Panc1 (cell line): ENCODE measurements at regions not wholly inside any gene's neighbourhood (a gene's known extent, or its start where the extent isn't known, plus 50 kb on each side); places are given as distances from the start of the nearest gene placed in this dataset.

Experiments used
- ATAC-seq: fragments of 200-7000 bp; cut with Tn5 transposase; 2 replicates; pipeline ENCODE4 v1.9.1; 2020; ENCODE audit warnings: mild to moderate bottlenecking, moderate library complexity
- BruUV-seq: library from RNA; stranded (reverse); fragments of 400-500 nt; replicated peaks from 2 replicates; lab custom pipeline; 2021; lab: Mats Ljungman, UMichigan
- CTCF ChIA-PET: fragments of 300-600 bp; sonication (Branson Sonifier 250); formaldehyde crosslinking; loops from one replicate; lab custom pipeline; 2022; ENCODE audit warnings: antibody characterized with exemption; lab: Charles Lee
- POLR2A ChIA-PET: fragments of 300-600 bp; sonication (Branson Sonifier 250); formaldehyde crosslinking; loops from one replicate; lab custom pipeline; 2022; ENCODE audit warnings: antibody characterized with exemption; lab: Charles Lee
- DNase-seq: peaks from one replicate; pipeline ENCODE4 v3.0.0-alpha.2; 2010; ENCODE audit warnings: low read depth, low spot score
- H3K27ac ChIP-seq: 2 replicates; pipeline ENCODE4 v1.5.1; 2011; ENCODE audit warnings: mild to moderate bottlenecking, low read length, inconsistent platforms
- H3K27me3 ChIP-seq: fragments of 200-500 bp; sonication (Bioruptor generic); 2 replicates; pipeline ENCODE4 v1.6.0; 2014; ENCODE audit warnings: low read length, inconsistent platforms; ENCODE audit not compliant: control insufficient read depth, insufficient read depth
- H3K36me3 ChIP-seq: fragments of 200-500 bp; sonication (Bioruptor generic); 2 replicates; pipeline ENCODE4 v1.5.1; 2014; ENCODE audit warnings: inconsistent platforms, mild to moderate bottlenecking, low read length, moderate library complexity; ENCODE audit not compliant: control insufficient read depth, insufficient read depth
- H3K4me1 ChIP-seq: 2 replicates; pipeline ENCODE4 v1.5.1; 2011; ENCODE audit warnings: inconsistent platforms, mild to moderate bottlenecking, low read length, moderate library complexity; ENCODE audit not compliant: control insufficient read depth, insufficient read depth
- H3K4me3 ChIP-seq, 2 experiments: 2 replicates each; pipeline ENCODE4 v1.5.1; 2011 to 2012; ENCODE audit warnings: low read depth in 2 of 2, low read length in 2 of 2, mild to moderate bottlenecking in 2 of 2, inconsistent platforms in 1 of 2, moderate library complexity in 1 of 2
- H3K9me3 ChIP-seq: fragments of 200-500 bp; sonication (Bioruptor generic); 2 replicates; pipeline ENCODE4 v1.5.1; 2014; ENCODE audit warnings: low read depth, mild to moderate bottlenecking, inconsistent platforms, low read length, moderate library complexity; ENCODE audit not compliant: control insufficient read depth, insufficient read depth
- POLR2AphosphoS5 ChIP-seq: IDR thresholded peaks from 2 replicates; pipeline ENCODE4 v1.6.1; 2012; ENCODE audit warnings: mild to moderate bottlenecking, low read depth, low read length, moderate library complexity
- REST ChIP-seq, 2 experiments: IDR thresholded peaks; 2 replicates each; pipeline ENCODE4 v1.6.1; 2011 to 2012; ENCODE audit warnings: low read depth in 2 of 2, control low read depth in 1 of 2, low read length in 1 of 2, mild to moderate bottlenecking in 1 of 2, moderate library complexity in 1 of 2; ENCODE audit not compliant: insufficient read depth in 1 of 2
- SIN3A ChIP-seq: IDR thresholded peaks from 2 replicates; pipeline ENCODE4 v1.6.1; 2012; ENCODE audit warnings: low read depth, mild to moderate bottlenecking, low read length, moderate library complexity, borderline replicate concordance; ENCODE audit not compliant: insufficient read depth
- TCF7L2 ChIP-seq: IDR thresholded peaks from 2 replicates; pipeline ENCODE4 v1.6.1; 2011; ENCODE audit warnings: mild to moderate bottlenecking, low read depth, low read length, inconsistent platforms
- in situ Hi-C: cut with HindIII; loops from 2 replicates; pipeline ENCODE4 v1.10.0; 2016; ENCODE audit warnings: low sequenced_read_pairs, low pct_unique_long_range_greater_than_20kb
- intact Hi-C: fragments of 100-400 bp; cut with micrococcal nuclease; formaldehyde crosslinking; loops from one replicate; pipeline ENCODE4 v1.10.0; 2022; ENCODE audit not compliant: unreplicated experiment
- TF ChIP-seq, protein P1 (sequence below): fragments of 450-650 bp; IDR thresholded peaks from 2 replicates; pipeline ENCODE4 v1.5.1; 2017; ENCODE audit warnings: mild to moderate bottlenecking

- CTCF ChIA-PET = no interaction called here
- Histone ChIP-seq H3K27ac (no peak overlapping the region), H3K27me3 (no peaks in the 10 kb centered on the region), H3K9me3 (no peaks in the 10 kb centered on the region), H3K4me1 (no peaks in the 10 kb centered on the region), H3K4me3 (no peak overlapping the region), H3K36me3 (no peaks in the 10 kb centered on the region)
- TF ChIP-seq TCF7L2 = no peak
- TF ChIP-seq REST (IDR thresholded peaks at IDR 0.05; ENCODE audit: insufficient read depth in 1 of 2, low read depth in 2 of 2, low read length in 1 of 2) = no peak
- TF ChIP-seq, protein P1, sequence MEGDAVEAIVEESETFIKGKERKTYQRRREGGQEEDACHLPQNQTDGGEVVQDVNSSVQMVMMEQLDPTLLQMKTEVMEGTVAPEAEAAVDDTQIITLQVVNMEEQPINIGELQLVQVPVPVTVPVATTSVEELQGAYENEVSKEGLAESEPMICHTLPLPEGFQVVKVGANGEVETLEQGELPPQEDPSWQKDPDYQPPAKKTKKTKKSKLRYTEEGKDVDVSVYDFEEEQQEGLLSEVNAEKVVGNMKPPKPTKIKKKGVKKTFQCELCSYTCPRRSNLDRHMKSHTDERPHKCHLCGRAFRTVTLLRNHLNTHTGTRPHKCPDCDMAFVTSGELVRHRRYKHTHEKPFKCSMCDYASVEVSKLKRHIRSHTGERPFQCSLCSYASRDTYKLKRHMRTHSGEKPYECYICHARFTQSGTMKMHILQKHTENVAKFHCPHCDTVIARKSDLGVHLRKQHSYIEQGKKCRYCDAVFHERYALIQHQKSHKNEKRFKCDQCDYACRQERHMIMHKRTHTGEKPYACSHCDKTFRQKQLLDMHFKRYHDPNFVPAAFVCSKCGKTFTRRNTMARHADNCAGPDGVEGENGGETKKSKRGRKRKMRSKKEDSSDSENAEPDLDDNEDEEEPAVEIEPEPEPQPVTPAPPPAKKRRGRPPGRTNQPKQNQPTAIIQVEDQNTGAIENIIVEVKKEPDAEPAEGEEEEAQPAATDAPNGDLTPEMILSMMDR = no peak
- TF ChIP-seq POLR2AphosphoS5 = no peak
- TF ChIP-seq SIN3A = no peak
- POLR2A ChIA-PET = no interaction called here
- intact Hi-C loops (no loop called here), in situ Hi-C loops (no loop called here)
- BruUV-seq = no TSS peak
- no peak for DNase-seq
- no peak for ATAC-seq
These were observed 1715.2 kb upstream of the ADGRL3 start for GRCh38 chr4:59484944-59485343.

DNA sequence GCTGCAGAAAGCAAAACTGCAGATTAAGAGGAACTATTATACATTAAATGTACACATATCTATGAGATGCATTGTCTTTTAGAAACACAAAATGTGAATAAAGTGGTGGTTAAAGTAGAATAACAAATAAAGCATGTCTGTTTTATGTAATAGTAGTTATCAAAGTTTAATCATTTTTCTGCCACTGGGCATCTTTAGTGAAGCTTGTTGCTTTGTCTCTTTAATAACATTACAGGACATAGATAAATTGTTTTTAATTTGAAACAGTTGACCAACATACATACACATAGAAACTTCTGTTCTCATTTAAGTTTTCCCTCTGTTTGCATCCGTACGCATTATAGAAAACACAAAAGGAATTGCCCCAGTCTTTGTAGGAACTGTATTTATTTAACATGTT is 1700.0 kb upstream of the ADGRL3 start:
- TF ChIP-seq SIN3A (no peak), TCF7L2 (no peak), REST (IDR thresholded peaks at IDR 0.05; ENCODE audit: insufficient read depth in 1 of 2, low read depth in 2 of 2, low read length in 1 of 2) (no peak), POLR2AphosphoS5 (no peak)
- TF ChIP-seq, protein P1 = no peak
- H3K27ac ChIP-seq = no peak overlapping the region

More for the DNA sequence above, 1700.0 kb upstream of the ADGRL3 start:
- ChIA-PET POLR2A (no interaction called here), CTCF (no interaction called here)
- Histone ChIP-seq H3K9me3 (no peaks in the 10 kb centered on the region), H3K27me3 (no peaks in the 10 kb centered on the region), H3K4me1 (no peaks in the 10 kb centered on the region), H3K4me3 (no peak overlapping the region), H3K36me3 (no peaks in the 10 kb centered on the region)
- intact Hi-C loops (no loop called here), in situ Hi-C loops (no loop called here)
- DNase-seq (no peak), ATAC-seq (no peak)
- no TSS peak for BruUV-seq
